ENCODE measurements at regions not wholly inside any gene's neighbourhood (a gene's known extent, or its start where the extent isn't known, plus 50 kb on each side); places are given as distances from the start of the nearest gene placed in this dataset.

DNA sequence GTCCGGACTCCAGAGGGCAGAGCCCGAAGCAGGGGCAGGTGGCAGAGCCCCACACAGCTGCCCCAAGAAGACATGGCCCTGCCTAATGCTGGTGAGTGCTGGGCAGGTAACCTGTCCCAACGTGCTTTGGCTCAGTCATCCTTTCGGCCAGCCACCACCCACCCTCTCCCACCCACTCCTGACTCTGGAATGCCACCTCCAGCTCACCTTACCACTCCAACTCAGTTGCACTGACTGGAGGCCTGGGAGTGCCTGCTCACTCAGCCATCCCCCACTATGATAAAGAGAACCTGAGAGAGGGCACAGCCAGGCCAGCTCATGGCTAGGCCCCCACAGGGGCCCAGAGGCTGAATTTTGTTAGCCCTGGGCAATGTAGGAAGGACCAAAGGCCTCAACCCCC is 53.8 kb upstream of the MPEG1 start:
- Histone ChIP-seq H3K36me3 (no peaks in the 10 kb centered on the region), H3K4me3 (no peak overlapping the region), H3K4me1 (peaks cover 0 to 6% (median 0%) of the 10 kb centered on the region in 4 donors), H3K27ac (no peak overlapping the region), H3K27me3 (no peaks in the 10 kb centered on the region), H3K9me3 (no peaks in the 10 kb centered on the region)
- DNase-seq, result no peak
- intact Hi-C loops (cut with DNase I; ENCODE audit: low total_unique reads), result no loop called here
- TF ChIP-seq, protein P1, sequence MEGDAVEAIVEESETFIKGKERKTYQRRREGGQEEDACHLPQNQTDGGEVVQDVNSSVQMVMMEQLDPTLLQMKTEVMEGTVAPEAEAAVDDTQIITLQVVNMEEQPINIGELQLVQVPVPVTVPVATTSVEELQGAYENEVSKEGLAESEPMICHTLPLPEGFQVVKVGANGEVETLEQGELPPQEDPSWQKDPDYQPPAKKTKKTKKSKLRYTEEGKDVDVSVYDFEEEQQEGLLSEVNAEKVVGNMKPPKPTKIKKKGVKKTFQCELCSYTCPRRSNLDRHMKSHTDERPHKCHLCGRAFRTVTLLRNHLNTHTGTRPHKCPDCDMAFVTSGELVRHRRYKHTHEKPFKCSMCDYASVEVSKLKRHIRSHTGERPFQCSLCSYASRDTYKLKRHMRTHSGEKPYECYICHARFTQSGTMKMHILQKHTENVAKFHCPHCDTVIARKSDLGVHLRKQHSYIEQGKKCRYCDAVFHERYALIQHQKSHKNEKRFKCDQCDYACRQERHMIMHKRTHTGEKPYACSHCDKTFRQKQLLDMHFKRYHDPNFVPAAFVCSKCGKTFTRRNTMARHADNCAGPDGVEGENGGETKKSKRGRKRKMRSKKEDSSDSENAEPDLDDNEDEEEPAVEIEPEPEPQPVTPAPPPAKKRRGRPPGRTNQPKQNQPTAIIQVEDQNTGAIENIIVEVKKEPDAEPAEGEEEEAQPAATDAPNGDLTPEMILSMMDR (IDR thresholded peaks at IDR 0.05), result no peak
- TF ChIP-seq EP300 (IDR thresholded peaks at IDR 0.05) (no peak), POLR2AphosphoS5 (IDR thresholded peaks at IDR 0.05) (no peak), POLR2A (IDR thresholded peaks at IDR 0.05) (no peak)
- WGBS, 5 donors, result 75 to 90% (median 86%) methylated on average over 4 of the region's 4 CpGs

DNA sequence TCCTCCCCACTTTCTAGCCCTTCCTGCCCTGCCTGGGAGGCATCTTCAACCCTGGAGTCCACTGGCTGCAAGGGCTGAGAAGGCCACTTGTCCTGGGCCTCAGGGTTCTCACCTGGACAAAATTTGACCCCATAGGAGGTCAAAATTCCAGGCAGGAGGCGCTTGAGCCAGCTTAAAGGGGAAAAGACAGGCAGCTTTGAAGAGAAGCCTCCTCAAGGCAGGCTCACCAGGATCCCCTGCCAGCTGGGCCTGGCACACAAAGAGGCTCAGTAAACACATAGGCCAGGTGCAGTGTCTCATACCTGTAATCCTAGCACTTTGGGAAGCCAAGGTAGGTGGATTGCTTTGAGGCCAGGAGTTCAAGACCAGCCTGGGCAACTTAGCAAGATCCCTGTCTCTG is 53.0 kb upstream of the MPEG1 start:
- no peaks in the 10 kb centered on the region for H3K9me3 ChIP-seq
- TF ChIP-seq, protein P1 (IDR thresholded peaks at IDR 0.05), result no peak
- TF ChIP-seq POLR2A (IDR thresholded peaks at IDR 0.05), result no peak
- no peak for TF ChIP-seq EP300 (IDR thresholded peaks at IDR 0.05)
- TF ChIP-seq POLR2AphosphoS5 (IDR thresholded peaks at IDR 0.05), result no peak
- no peaks in the 10 kb centered on the region for H3K27me3 ChIP-seq
- peaks cover 0 to 6% (median 0%) of the 10 kb centered on the region in 4 donors for H3K4me1 ChIP-seq
- intact Hi-C loops (cut with DNase I; ENCODE audit: low total_unique reads), result no loop called here
- H3K4me3 ChIP-seq, result no peak overlapping the region
- no peaks in the 10 kb centered on the region for H3K36me3 ChIP-seq
- no peak for DNase-seq
- WGBS, 5 donors, result 73 to 85% (median 74%) methylated on average over 1 of the region's 1 CpG
- no peak overlapping the region for H3K27ac ChIP-seq

DNA sequence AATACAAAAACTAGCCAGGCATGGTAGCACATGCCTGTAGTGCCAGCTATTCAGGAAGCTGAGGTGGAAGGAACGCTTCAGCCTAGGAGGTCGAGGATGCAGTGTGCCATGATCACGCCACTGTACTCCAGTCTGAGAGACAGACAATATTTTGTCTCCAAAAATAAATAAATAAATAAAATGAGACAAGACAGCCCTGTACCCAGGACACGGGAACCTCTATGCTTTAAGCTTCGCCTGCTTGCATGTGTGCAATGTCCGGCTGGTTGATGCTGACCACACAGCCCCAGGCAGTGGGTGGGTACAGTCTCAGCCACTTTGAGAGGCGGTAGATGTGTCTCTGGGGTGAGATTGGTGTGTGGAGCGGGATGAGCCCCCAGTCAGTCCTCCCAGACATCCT is 52.0 kb upstream of the MPEG1 start:
- intact Hi-C loops (cut with DNase I; ENCODE audit: low total_unique reads), result no loop called here
- DNase-seq, result no peak
- Histone ChIP-seq H3K27ac (no peak overlapping the region), H3K36me3 (no peaks in the 10 kb centered on the region), H3K4me3 (no peak overlapping the region), H3K27me3 (no peaks in the 10 kb centered on the region), H3K9me3 (no peaks in the 10 kb centered on the region), H3K4me1 (peaks cover 0 to 6% (median 0%) of the 10 kb centered on the region in 4 donors)
- TF ChIP-seq EP300 (IDR thresholded peaks at IDR 0.05) (no peak), POLR2A (IDR thresholded peaks at IDR 0.05) (no peak), POLR2AphosphoS5 (IDR thresholded peaks at IDR 0.05) (no peak)
- TF ChIP-seq, protein P1 (IDR thresholded peaks at IDR 0.05), result no peak
- WGBS, 5 donors, result 84 to 91% (median 90%) methylated on average over 8 of the region's 8 CpGs

DNA sequence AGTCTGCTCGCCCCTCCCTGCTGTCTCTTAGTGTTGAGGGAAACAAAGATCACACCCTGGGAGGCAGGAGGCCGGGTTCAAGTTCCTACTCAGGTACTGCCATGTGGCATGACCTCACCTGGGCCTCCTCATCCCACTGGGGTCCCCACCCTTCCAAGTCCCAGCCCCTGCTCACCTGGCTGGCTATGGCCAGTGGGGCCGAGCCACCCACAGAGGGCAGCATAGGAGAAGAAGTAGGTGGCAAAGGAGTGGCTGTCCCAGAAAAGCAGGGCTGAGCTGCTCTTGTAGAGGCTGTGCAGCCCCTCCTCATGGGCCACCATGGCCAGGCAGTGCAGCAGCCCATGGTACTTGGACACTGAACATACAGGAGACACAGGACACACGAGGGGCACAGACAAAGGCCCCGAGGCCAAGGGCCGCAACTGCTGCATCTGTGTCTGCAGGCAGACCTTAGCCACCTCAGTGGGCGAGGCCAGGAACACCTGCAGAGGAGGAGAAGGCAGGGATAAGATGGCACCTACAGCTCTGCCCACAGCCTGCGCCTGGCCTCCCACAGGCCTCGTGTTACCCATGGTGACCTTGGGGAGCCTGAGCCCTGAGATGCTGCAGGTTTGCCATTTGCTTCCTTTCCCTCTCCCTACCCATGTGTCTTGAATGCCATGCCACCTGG is 50.6 kb upstream of the MPEG1 start:
- peaks cover 0 to 6% (median 0%) of the 10 kb centered on the region in 4 donors for H3K4me1 ChIP-seq
- DNase-seq, result peak; percentile 54 to 63
- no peaks in the 10 kb centered on the region for H3K36me3 ChIP-seq
- H3K9me3 ChIP-seq, result no peaks in the 10 kb centered on the region
- H3K27ac ChIP-seq, result no peak overlapping the region
- TF ChIP-seq POLR2A (IDR thresholded peaks at IDR 0.05), result no peak
- TF ChIP-seq, protein P1 (IDR thresholded peaks at IDR 0.05), result peak in 4 of 7 experiments; percentile 29 to 53 (median 39)
- no peak for TF ChIP-seq EP300 (IDR thresholded peaks at IDR 0.05)
- no peak for TF ChIP-seq POLR2AphosphoS5 (IDR thresholded peaks at IDR 0.05)
- WGBS, 5 donors, result 59 to 83% (median 68%) methylated on average over 4 to 9 of the region's 9 CpGs
- H3K27me3 ChIP-seq, result no peaks in the 10 kb centered on the region
- no peak overlapping the region for H3K4me3 ChIP-seq
- intact Hi-C loops (cut with DNase I; ENCODE audit: low total_unique reads), result no loop called here

Small RNA genes lying in the stretch of these regions (small RNA-seq; reads per million reads assigned to genes)
- gene RN7SL435P, result 0 reads per million in 4 donors
